ENCODE measurements at regions not wholly inside any gene's neighbourhood (a gene's known extent, or its start where the extent isn't known, plus 50 kb on each side); places are given as distances from the start of the nearest gene placed in this dataset.

DNA sequence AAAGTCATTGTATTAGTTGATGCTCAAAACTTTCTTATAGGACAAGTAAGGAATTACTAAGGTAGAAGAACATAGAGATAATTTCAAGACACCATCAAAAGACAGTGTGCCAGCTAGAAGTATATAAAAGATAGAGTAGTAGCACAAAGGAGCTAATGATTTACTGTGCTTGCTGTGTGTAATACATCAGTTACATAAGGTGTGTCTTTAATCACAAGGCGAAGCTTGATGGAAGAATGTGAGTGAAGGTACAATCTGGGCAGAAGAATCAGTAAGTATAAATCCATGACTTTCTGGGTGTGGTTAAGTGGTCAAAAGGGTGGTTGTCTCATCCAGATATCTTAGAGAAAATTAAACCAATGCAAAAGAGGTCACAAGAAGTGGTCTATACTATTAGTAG is 95.1 kb upstream of the BOD1L1 start:
- Histone ChIP-seq H4K8ac (ENCODE audit: low read depth, low read length) (no peak overlapping the region), H2AFZ (ENCODE audit: insufficient read depth, low read length, poor library complexity) (no peak overlapping the region), H3K9me3 (ENCODE audit: insufficient read depth, low read depth, low read length) (no peaks in the 10 kb centered on the region), H3K79me1 (ENCODE audit: low read length) (no peaks in the 10 kb centered on the region), H4K12ac (ENCODE audit: low read depth, low read length) (no peak overlapping the region), H3K4me3 (ENCODE audit: low read depth, low read length) (no peak overlapping the region), H3K27ac (ENCODE audit: low read depth, low read length) (no peak overlapping the region), H3K23ac (ENCODE audit: low read length) (no peak overlapping the region), H2BK12ac (ENCODE audit: low read length) (no peak overlapping the region), H3K36me3 (ENCODE audit: control insufficient read depth in 1 of 2, insufficient read depth in 2 of 2, low read length in 2 of 2) (no peaks in the 10 kb centered on the region), H2AK5ac (ENCODE audit: low read length) (no peak overlapping the region), H3K79me2 (ENCODE audit: control insufficient read depth, insufficient read depth, low read length, poor library complexity) (no peaks in the 10 kb centered on the region), H3K4ac (ENCODE audit: low read depth, low read length) (no peak overlapping the region), H4K91ac (ENCODE audit: low read depth, low read length) (no peak overlapping the region), H2BK120ac (ENCODE audit: insufficient read depth, low read length, poor library complexity) (no peak overlapping the region), H3K18ac (ENCODE audit: low read length) (no peak overlapping the region), H3K14ac (ENCODE audit: low read length) (no peak overlapping the region), H3K4me1 (ENCODE audit: control insufficient read depth in 1 of 2, insufficient read depth in 2 of 2, low read length in 2 of 2) (no peaks in the 10 kb centered on the region), H2BK5ac (ENCODE audit: low read depth, low read length, poor library complexity) (no peak overlapping the region), H3K9ac (ENCODE audit: low read length) (no peak overlapping the region), H3K4me2 (ENCODE audit: low read length) (no peak overlapping the region), H3K27me3 (ENCODE audit: insufficient read depth, low read length) (no peaks in the 10 kb centered on the region)
- DNase-seq, result no peak
- whole genome bisulfite sequencing (ENCODE audit: extremely low coverage, insufficient coverage, insufficient read length), result no CpG with 5 or more reads among the region's 1 CpG

DNA sequence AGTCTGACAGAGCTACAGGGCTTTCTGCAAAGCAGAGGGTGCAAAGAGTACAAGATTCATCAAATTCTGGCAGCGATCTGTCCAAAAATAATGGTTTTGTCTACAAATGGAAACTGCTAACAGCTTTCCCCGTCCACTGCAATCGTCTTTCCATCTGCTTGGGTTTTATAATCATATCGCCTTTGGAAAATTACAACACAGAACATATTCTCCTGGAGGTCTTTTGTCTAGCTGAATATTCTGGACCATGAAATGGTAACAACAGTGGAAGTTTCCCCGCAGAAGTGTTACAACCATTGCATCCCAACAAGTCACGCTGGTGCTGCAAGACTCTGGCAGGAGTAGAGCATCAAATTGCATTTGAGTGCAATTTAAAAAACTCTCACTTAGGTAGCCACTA is 101.2 kb upstream of the BOD1L1 start:
- Histone ChIP-seq H3K14ac (ENCODE audit: low read length) (no peak overlapping the region), H3K27me3 (ENCODE audit: insufficient read depth, low read length) (no peaks in the 10 kb centered on the region), H2AK5ac (ENCODE audit: low read length) (no peak overlapping the region), H2AFZ (ENCODE audit: insufficient read depth, low read length, poor library complexity) (no peak overlapping the region), H3K4me2 (ENCODE audit: low read length) (no peak overlapping the region), H4K8ac (ENCODE audit: low read depth, low read length) (no peak overlapping the region), H2BK120ac (ENCODE audit: insufficient read depth, low read length, poor library complexity) (no peak overlapping the region), H4K12ac (ENCODE audit: low read depth, low read length) (no peak overlapping the region), H3K9ac (ENCODE audit: low read length) (no peak overlapping the region), H3K9me3 (ENCODE audit: insufficient read depth, low read depth, low read length) (peaks cover 1% of the 10 kb centered on the region), H3K36me3 (ENCODE audit: control insufficient read depth in 1 of 2, insufficient read depth in 2 of 2, low read length in 2 of 2) (no peaks in the 10 kb centered on the region), H3K27ac (ENCODE audit: low read depth, low read length) (no peak overlapping the region), H3K4me3 (ENCODE audit: low read depth, low read length) (no peak overlapping the region), H2BK12ac (ENCODE audit: low read length) (no peak overlapping the region), H3K18ac (ENCODE audit: low read length) (no peak overlapping the region), H3K23ac (ENCODE audit: low read length) (no peak overlapping the region), H3K4ac (ENCODE audit: low read depth, low read length) (no peak overlapping the region), H4K91ac (ENCODE audit: low read depth, low read length) (no peak overlapping the region), H3K4me1 (ENCODE audit: control insufficient read depth in 1 of 2, insufficient read depth in 2 of 2, low read length in 2 of 2) (no peaks in the 10 kb centered on the region), H3K79me1 (ENCODE audit: low read length) (no peaks in the 10 kb centered on the region), H2BK5ac (ENCODE audit: low read depth, low read length, poor library complexity) (no peak overlapping the region), H3K79me2 (ENCODE audit: control insufficient read depth, insufficient read depth, low read length, poor library complexity) (no peaks in the 10 kb centered on the region)
- WGBS (ENCODE audit: extremely low coverage, insufficient coverage, insufficient read length), result no CpG with 5 or more reads among the region's 6 CpGs
- DNase-seq, result no peak

DNA sequence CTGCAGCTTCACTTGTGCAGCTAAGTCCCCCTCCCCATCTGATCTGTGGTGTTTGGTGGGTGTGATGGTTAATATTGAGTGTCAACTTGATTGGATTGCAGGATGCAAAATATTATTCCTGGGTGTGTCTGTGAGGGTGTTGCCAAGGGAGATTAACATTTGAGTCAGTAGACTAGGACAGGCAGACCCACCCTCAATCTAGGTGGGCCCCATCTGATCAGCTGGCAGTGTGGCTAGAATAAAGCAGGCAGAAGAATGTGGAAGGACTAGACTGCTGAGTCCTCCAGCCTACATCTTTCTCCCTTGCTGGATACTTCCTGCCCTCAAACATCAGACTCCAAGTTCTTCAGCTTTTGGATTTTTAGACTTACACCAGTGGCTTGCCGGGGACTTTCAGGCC is 103.5 kb upstream of the BOD1L1 start:
- no peak overlapping the region for H3K9ac ChIP-seq (ENCODE audit: low read length)
- H3K79me2 ChIP-seq (ENCODE audit: control insufficient read depth, insufficient read depth, low read length, poor library complexity), result no peaks in the 10 kb centered on the region
- no peak overlapping the region for H4K8ac ChIP-seq (ENCODE audit: low read depth, low read length)
- WGBS (ENCODE audit: extremely low coverage, insufficient coverage, insufficient read length), result no CpG with 5 or more reads among the region's 1 CpG
- H3K79me1 ChIP-seq (ENCODE audit: low read length), result no peaks in the 10 kb centered on the region
- no peak overlapping the region for H3K27ac ChIP-seq (ENCODE audit: low read depth, low read length)
- no peak overlapping the region for H2BK120ac ChIP-seq (ENCODE audit: insufficient read depth, low read length, poor library complexity)
- no peak overlapping the region for H3K4me2 ChIP-seq (ENCODE audit: low read length)
- H3K4me3 ChIP-seq (ENCODE audit: low read depth, low read length), result no peak overlapping the region
- DNase-seq, result no peak
- no peak overlapping the region for H2BK12ac ChIP-seq (ENCODE audit: low read length)
- H3K9me3 ChIP-seq (ENCODE audit: insufficient read depth, low read depth, low read length), result peaks cover 1% of the 10 kb centered on the region
- H2AFZ ChIP-seq (ENCODE audit: insufficient read depth, low read length, poor library complexity), result no peak overlapping the region
- H2BK5ac ChIP-seq (ENCODE audit: low read depth, low read length, poor library complexity), result no peak overlapping the region
- H4K12ac ChIP-seq (ENCODE audit: low read depth, low read length), result no peak overlapping the region
- no peak overlapping the region for H2AK5ac ChIP-seq (ENCODE audit: low read length)
- H3K36me3 ChIP-seq (ENCODE audit: control insufficient read depth in 1 of 2, insufficient read depth in 2 of 2, low read length in 2 of 2), result no peaks in the 10 kb centered on the region
- no peaks in the 10 kb centered on the region for H3K4me1 ChIP-seq (ENCODE audit: control insufficient read depth in 1 of 2, insufficient read depth in 2 of 2, low read length in 2 of 2)
- H3K14ac ChIP-seq (ENCODE audit: low read length), result no peak overlapping the region
- H3K23ac ChIP-seq (ENCODE audit: low read length), result no peak overlapping the region
- no peak overlapping the region for H3K18ac ChIP-seq (ENCODE audit: low read length)
- H3K27me3 ChIP-seq (ENCODE audit: insufficient read depth, low read length), result no peaks in the 10 kb centered on the region
- no peak overlapping the region for H3K4ac ChIP-seq (ENCODE audit: low read depth, low read length)
- H4K91ac ChIP-seq (ENCODE audit: low read depth, low read length), result no peak overlapping the region

DNA sequence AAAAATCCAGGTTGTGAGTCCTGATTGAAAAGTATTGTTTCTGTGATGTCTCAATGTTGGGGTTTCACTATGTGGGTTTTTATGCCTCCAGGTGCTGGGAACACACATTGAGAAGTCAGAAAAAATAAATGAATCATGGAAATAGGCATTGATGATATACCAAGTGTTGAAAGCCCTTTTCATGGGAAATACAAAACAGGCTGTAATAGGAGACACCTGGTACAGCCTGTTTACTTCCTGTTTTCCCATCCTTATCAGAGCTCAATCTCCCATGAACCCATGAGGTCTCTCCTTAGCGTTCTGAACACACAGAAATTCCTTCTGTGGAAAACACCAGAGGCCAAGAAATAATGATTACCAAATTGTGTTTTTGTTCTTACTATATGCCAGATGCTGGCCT is 106.3 kb upstream of the BOD1L1 start:
- Histone ChIP-seq H4K8ac (ENCODE audit: low read depth, low read length) (no peak overlapping the region), H3K4me2 (ENCODE audit: low read length) (no peak overlapping the region), H3K4me3 (ENCODE audit: low read depth, low read length) (no peak overlapping the region), H2BK5ac (ENCODE audit: low read depth, low read length, poor library complexity) (no peak overlapping the region), H3K27me3 (ENCODE audit: insufficient read depth, low read length) (no peaks in the 10 kb centered on the region), H2AFZ (ENCODE audit: insufficient read depth, low read length, poor library complexity) (no peak overlapping the region), H3K23ac (ENCODE audit: low read length) (no peak overlapping the region), H3K36me3 (ENCODE audit: control insufficient read depth in 1 of 2, insufficient read depth in 2 of 2, low read length in 2 of 2) (no peaks in the 10 kb centered on the region), H3K79me2 (ENCODE audit: control insufficient read depth, insufficient read depth, low read length, poor library complexity) (no peaks in the 10 kb centered on the region), H3K4ac (ENCODE audit: low read depth, low read length) (no peak overlapping the region), H3K4me1 (ENCODE audit: control insufficient read depth in 1 of 2, insufficient read depth in 2 of 2, low read length in 2 of 2) (no peaks in the 10 kb centered on the region), H3K9ac (ENCODE audit: low read length) (no peak overlapping the region), H2BK12ac (ENCODE audit: low read length) (no peak overlapping the region), H3K14ac (ENCODE audit: low read length) (no peak overlapping the region), H4K91ac (ENCODE audit: low read depth, low read length) (no peak overlapping the region), H4K12ac (ENCODE audit: low read depth, low read length) (no peak overlapping the region), H3K9me3 (ENCODE audit: insufficient read depth, low read depth, low read length) (peaks cover 1% of the 10 kb centered on the region), H2BK120ac (ENCODE audit: insufficient read depth, low read length, poor library complexity) (no peak overlapping the region), H3K79me1 (ENCODE audit: low read length) (no peaks in the 10 kb centered on the region), H3K27ac (ENCODE audit: low read depth, low read length) (no peak overlapping the region), H2AK5ac (ENCODE audit: low read length) (no peak overlapping the region), H3K18ac (ENCODE audit: low read length) (no peak overlapping the region)
- no CpG with 5 or more reads among the region's 1 CpG for WGBS (ENCODE audit: extremely low coverage, insufficient coverage, insufficient read length)
- DNase-seq, result no peak

Data from trophoblast cell (in vitro differentiated cells and primary cell).